Prostate gland (tissue), 2 donors: ENCODE measurements at regions not wholly inside any gene's neighbourhood (a gene's known extent, or its start where the extent isn't known, plus 50 kb on each side); places are given as distances from the start of the nearest gene placed in this dataset.
A peak's percentile ranks its signal among the peaks of the same experiment; 100 is the strongest.

ENCODE experiments used
- DNase-seq: peaks from one replicate; pipeline ENCODE4 v3.0.0-alpha.2; 2019; ENCODE audit warnings: low spot score
- H3K27ac ChIP-seq, 2 donors: fragments of 200-600 bp; sonication (generic); 2 replicates each; pipeline ENCODE4 v1.5.1; 2017 to 2019
- H3K27me3 ChIP-seq: fragments of 200-600 bp; sonication (generic); replicated peaks from 2 replicates; pipeline ENCODE4 v1.5.1; 2019; ENCODE audit not compliant: insufficient read depth
- H3K36me3 ChIP-seq, 2 donors: fragments of 200-600 bp; sonication (generic); 1 replicate in 1 of 2; 2 replicates in 1 of 2; pipeline versions ENCODE4 v1.5.1 to v1.8.1; 2017 to 2019
- H3K4me1 ChIP-seq: fragments of 200-600 bp; sonication (generic); replicated peaks from 2 replicates; pipeline ENCODE4 v1.5.1; 2019
- H3K4me3 ChIP-seq, 2 donors: fragments of 200-600 bp; sonication (generic); 2 replicates each; pipeline ENCODE4 v1.5.1; 2017 to 2019
- H3K9me3 ChIP-seq: fragments of 200-600 bp; sonication (generic); 2 replicates; pipeline ENCODE4 v1.5.1; 2017
- POLR2A ChIP-seq: fragments of 450-650 bp; IDR thresholded peaks from one replicate; pipeline ENCODE4 v1.6.1; 2016; ENCODE audit warnings: antibody characterized with exemption, mild to moderate bottlenecking
- POLR2AphosphoS5 ChIP-seq: sonication (generic); formaldehyde crosslinking; IDR thresholded peaks from one replicate; pipeline ENCODE4 v1.6.1; 2017; ENCODE audit warnings: antibody characterized with exemption
- WGBS: methylation state at CpG from one replicate; pipeline ENCODE4 v1.1.5; 2018; 5-methylcytosine and 5-hydroxymethylcytosine counted together
- intact Hi-C: fragments of 100-400 bp; cut with DNase I; formaldehyde crosslinking; loops from one replicate; pipeline ENCODE4 v1.14.2; 2022
- TF ChIP-seq, protein P1 (sequence below), 4 experiments: fragments of 200-600 bp in 2 of 4; fragments of 450-650 bp in 2 of 4; sonication (generic) in 2 of 4; IDR thresholded peaks; 1 replicate in 3 of 4; 2 replicates in 1 of 4; pipeline ENCODE4 v1.5.1; 2016 to 2019; ENCODE audit warnings: antibody characterized with exemption in 4 of 4, mild to moderate bottlenecking in 2 of 4, moderate library complexity in 2 of 4

DNA sequence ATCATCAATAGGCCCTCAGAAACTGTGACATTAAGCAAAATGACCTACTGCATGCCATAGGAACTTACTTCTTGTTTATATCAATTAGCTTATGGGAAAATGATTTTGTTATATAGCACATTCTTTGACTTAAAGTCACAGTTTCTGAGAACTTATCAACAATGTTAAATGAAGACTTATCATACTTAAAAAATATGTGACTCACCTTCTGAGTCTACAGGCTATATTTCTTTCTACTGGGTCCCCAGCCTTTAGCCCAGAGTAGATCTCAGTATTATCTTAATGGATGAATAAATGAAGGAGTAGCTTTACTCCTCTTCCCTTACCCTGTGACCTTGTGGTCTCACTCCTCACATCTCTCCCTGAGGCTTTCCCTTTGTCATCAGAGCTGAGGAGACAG is 180.2 kb downstream of the MAFB start:
- no peaks in the 10 kb centered on the region for H3K36me3 ChIP-seq
- no peaks in the 10 kb centered on the region for H3K4me1 ChIP-seq
- no peak overlapping the region for H3K27ac ChIP-seq
- H3K27me3 ChIP-seq, result no peaks in the 10 kb centered on the region
- H3K9me3 ChIP-seq, result no peaks in the 10 kb centered on the region
- TF ChIP-seq, protein P1, sequence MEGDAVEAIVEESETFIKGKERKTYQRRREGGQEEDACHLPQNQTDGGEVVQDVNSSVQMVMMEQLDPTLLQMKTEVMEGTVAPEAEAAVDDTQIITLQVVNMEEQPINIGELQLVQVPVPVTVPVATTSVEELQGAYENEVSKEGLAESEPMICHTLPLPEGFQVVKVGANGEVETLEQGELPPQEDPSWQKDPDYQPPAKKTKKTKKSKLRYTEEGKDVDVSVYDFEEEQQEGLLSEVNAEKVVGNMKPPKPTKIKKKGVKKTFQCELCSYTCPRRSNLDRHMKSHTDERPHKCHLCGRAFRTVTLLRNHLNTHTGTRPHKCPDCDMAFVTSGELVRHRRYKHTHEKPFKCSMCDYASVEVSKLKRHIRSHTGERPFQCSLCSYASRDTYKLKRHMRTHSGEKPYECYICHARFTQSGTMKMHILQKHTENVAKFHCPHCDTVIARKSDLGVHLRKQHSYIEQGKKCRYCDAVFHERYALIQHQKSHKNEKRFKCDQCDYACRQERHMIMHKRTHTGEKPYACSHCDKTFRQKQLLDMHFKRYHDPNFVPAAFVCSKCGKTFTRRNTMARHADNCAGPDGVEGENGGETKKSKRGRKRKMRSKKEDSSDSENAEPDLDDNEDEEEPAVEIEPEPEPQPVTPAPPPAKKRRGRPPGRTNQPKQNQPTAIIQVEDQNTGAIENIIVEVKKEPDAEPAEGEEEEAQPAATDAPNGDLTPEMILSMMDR (IDR thresholded peaks at IDR 0.05), result no peak
- TF ChIP-seq POLR2A (no peak), POLR2AphosphoS5 (no peak)
- intact Hi-C loops, result no loop called here
- no peak for DNase-seq
- H3K4me3 ChIP-seq, result no peak overlapping the region

DNA sequence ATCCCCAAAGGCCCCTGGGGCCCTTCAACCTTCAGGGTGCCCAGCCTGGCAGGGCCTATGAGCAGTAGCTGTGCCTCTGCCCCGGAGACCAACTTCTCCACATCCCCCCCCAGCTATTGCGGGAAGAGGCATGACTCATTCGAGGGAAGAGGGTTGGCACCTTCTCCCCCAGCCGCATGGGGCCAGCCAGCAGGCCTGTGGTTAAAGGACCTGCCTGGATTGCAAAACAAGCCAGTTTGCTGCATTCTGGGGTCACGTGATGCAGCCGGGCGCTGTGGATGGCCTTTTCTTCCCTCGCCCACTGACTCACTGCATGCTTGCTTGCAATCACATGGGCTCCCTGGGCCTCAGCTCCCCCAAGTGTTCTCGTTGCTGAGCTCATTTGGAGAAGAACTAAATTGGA is 182.5 kb downstream of the MAFB start:
- 66% methylated on average over 9 of the region's 9 CpGs for WGBS
- intact Hi-C loops, result no loop called here

DNA sequence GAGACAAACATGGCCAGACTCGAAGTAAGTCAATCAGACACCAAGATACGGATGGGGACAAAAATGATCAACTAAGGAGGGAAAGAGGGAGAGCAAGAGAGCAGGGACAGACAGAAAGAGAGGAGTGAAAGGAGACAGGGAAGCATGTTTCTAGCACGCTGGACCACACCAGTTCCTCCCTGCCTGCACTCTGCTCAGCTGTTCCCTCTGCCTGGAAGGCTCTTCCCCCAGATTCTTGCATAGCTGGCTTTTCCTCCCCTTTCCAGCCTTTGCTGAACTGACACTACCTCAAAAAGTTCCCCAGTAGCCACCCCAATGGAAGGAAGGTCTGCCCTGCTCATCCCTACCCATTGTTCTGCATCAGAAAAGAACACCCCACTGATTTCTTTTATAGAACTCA is 185.9 kb downstream of the MAFB start:
- H3K4me1 ChIP-seq, result no peaks in the 10 kb centered on the region
- H3K9me3 ChIP-seq, result no peaks in the 10 kb centered on the region
- no peaks in the 10 kb centered on the region for H3K27me3 ChIP-seq
- intact Hi-C loops, result no loop called here
- H3K4me3 ChIP-seq, result no peak overlapping the region
- 60% methylated on average over 3 of the region's 3 CpGs for whole genome bisulfite sequencing
- no peak for DNase-seq
- no peaks in the 10 kb centered on the region for H3K36me3 ChIP-seq
- H3K27ac ChIP-seq, result no peak overlapping the region
- no peak for TF ChIP-seq POLR2A
- TF ChIP-seq, protein P1 (IDR thresholded peaks at IDR 0.05), result no peak
- no peak for TF ChIP-seq POLR2AphosphoS5

More for the DNA sequence above, 182.5 kb downstream of the MAFB start:
- H3K4me3 ChIP-seq, result no peak overlapping the region
- no peaks in the 10 kb centered on the region for H3K36me3 ChIP-seq
- H3K9me3 ChIP-seq, result no peaks in the 10 kb centered on the region
- peak; percentile 40 for DNase-seq
- no peaks in the 10 kb centered on the region for H3K4me1 ChIP-seq
- no peaks in the 10 kb centered on the region for H3K27me3 ChIP-seq
- TF ChIP-seq POLR2A (no peak), POLR2AphosphoS5 (peak; percentile 12)
- H3K27ac ChIP-seq, result no peak overlapping the region

DNA sequence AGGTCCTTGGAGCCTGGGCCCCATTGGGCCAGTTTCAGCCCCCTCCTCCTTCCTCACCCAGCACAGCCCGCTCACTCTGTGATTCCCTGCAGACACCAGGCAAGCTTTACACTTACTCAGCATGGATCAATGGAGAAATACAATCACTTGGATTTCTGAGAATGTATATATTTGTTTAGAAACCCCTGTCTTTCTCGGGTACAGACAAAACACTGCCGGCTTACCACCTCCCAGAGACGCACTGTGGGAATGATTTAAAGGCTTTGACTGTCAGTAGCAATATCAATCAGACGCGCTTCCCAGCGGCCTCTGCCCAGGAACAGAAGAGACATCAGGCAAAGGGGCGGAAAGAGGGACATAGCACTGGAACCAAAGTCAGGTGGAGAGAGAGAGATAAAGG is 186.5 kb downstream of the MAFB start:
- H3K4me1 ChIP-seq, result no peaks in the 10 kb centered on the region
- WGBS, result 68% methylated on average over 8 of the region's 8 CpGs
- TF ChIP-seq POLR2A (no peak), POLR2AphosphoS5 (no peak)
- TF ChIP-seq, protein P1 (IDR thresholded peaks at IDR 0.05), result no peak
- DNase-seq, result no peak
- no peaks in the 10 kb centered on the region for H3K27me3 ChIP-seq
- intact Hi-C loops, result no loop called here
- no peaks in the 10 kb centered on the region for H3K9me3 ChIP-seq
- H3K36me3 ChIP-seq, result no peaks in the 10 kb centered on the region
- no peak overlapping the region for H3K27ac ChIP-seq
- no peak overlapping the region for H3K4me3 ChIP-seq

DNA sequence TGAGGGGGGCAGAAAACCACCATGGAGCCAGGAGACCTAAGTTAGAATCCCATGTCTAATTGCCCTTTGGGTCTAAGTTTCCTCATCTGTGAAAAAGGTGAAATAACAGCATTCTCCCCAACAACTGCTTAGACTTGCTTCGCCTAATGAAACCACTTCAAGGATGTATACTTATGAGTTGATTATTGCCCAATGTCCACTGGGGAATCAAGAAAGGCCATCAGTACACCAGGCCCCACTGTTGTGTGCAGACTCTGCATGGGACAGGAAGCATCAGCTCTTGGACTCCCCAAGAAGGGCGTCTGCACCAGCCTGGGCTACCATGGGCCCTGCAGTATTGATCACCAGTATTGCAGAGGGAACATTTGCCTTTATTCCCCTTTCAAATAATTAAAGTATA is 189.6 kb downstream of the MAFB start:
- Histone ChIP-seq H3K27me3 (no peaks in the 10 kb centered on the region), H3K36me3 (no peaks in the 10 kb centered on the region), H3K4me1 (no peaks in the 10 kb centered on the region), H3K4me3 (no peak overlapping the region), H3K9me3 (no peaks in the 10 kb centered on the region), H3K27ac (no peak overlapping the region)
- TF ChIP-seq, protein P1 (IDR thresholded peaks at IDR 0.05), result no peak
- TF ChIP-seq POLR2AphosphoS5, result no peak
- intact Hi-C loops, result no loop called here
- DNase-seq, result no peak
- WGBS, result 90% methylated on average over 2 of the region's 2 CpGs
